ENCODE measurements at regions not wholly inside any gene's neighbourhood (a gene's known extent, or its start where the extent isn't known, plus 50 kb on each side); places are given as distances from the start of the nearest gene placed in this dataset.
"Not testable (repeated sequence)": the region's sequence is repeated elsewhere in the genome, so short reads cannot be mapped to it uniquely, and the experiment has no call there.

DNA sequence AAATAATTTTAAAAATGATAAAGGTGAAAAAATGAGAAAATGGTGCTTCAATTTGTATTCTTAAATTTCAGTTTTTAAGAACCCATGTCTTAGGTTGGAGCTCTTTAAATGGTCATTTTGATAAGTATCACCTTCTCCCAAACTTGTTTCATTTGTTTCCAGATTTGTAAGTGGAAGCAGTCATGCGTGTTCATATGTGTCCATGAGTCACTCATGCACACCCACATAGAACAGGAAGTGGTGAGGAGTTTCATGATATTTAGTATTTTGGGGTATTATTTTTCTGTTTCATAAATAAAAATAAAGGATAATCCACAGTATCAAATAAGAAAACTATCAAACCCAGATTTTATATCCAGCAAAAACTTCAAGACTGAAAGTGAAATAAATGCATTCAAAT lies 570.4 kb upstream of the ST8SIA4 start:
- ATAC-seq (no peak), DNase-seq (no peak), FAIRE-seq (no peak)
- intact Hi-C loops (cut with DNase I): no loop called here
- Histone ChIP-seq H3K4me3 (no peak overlapping the region), H3K9me3 (no peaks in the 10 kb centered on the region), H3K36me3 (no peaks in the 10 kb centered on the region), H3K4me1 (no peaks in the 10 kb centered on the region), H3K27me3 (no peaks in the 10 kb centered on the region), H3K27ac (no peak overlapping the region)
- TF ChIP-seq, protein P1, sequence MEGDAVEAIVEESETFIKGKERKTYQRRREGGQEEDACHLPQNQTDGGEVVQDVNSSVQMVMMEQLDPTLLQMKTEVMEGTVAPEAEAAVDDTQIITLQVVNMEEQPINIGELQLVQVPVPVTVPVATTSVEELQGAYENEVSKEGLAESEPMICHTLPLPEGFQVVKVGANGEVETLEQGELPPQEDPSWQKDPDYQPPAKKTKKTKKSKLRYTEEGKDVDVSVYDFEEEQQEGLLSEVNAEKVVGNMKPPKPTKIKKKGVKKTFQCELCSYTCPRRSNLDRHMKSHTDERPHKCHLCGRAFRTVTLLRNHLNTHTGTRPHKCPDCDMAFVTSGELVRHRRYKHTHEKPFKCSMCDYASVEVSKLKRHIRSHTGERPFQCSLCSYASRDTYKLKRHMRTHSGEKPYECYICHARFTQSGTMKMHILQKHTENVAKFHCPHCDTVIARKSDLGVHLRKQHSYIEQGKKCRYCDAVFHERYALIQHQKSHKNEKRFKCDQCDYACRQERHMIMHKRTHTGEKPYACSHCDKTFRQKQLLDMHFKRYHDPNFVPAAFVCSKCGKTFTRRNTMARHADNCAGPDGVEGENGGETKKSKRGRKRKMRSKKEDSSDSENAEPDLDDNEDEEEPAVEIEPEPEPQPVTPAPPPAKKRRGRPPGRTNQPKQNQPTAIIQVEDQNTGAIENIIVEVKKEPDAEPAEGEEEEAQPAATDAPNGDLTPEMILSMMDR (IDR thresholded peaks at IDR 0.05): no peak
- 75 to 81% methylated on average over 1 of the region's 1 CpG for WGBS, 2 donors

- no peak overlapping the region for H3K4me3 ChIP-seq
- TF ChIP-seq, protein P1 (IDR thresholded peaks at IDR 0.05): no peak
- no peaks in the 10 kb centered on the region for H3K4me1 ChIP-seq
- no peaks in the 10 kb centered on the region for H3K27me3 ChIP-seq
- no peaks in the 10 kb centered on the region for H3K9me3 ChIP-seq
- H3K27ac ChIP-seq: no peak overlapping the region
- no peak for FAIRE-seq
- H3K36me3 ChIP-seq: no peaks in the 10 kb centered on the region
- intact Hi-C loops (cut with DNase I): no loop called here
- ATAC-seq: no peak
- no peak for DNase-seq
Observed at GRCh38 chr5:101461455-101461854, 558.4 kb upstream of the ST8SIA4 start.

- Histone ChIP-seq H3K9me3 (no peaks in the 10 kb centered on the region), H3K36me3 (no peaks in the 10 kb centered on the region), H3K27me3 (no peaks in the 10 kb centered on the region), H3K27ac (no peak overlapping the region), H3K4me1 (no peaks in the 10 kb centered on the region), H3K4me3 (no peak overlapping the region)
- FAIRE-seq (no peak), DNase-seq (no peak), ATAC-seq (no peak)
- WGBS, 2 donors: 54 to 63% methylated on average over 4 of the region's 4 CpGs
- TF ChIP-seq, protein P1 (IDR thresholded peaks at IDR 0.05): no peak
- intact Hi-C loops (cut with DNase I): no loop called here
Observed at GRCh38 chr5:101458587-101458986, 555.5 kb upstream of the ST8SIA4 start.

- intact Hi-C loops (cut with DNase I): no loop called here
- Histone ChIP-seq H3K27ac (no peak overlapping the region), H3K27me3 (no peaks in the 10 kb centered on the region), H3K9me3 (no peaks in the 10 kb centered on the region), H3K36me3 (no peaks in the 10 kb centered on the region), H3K4me3 (no peak overlapping the region), H3K4me1 (no peaks in the 10 kb centered on the region)
- DNase-seq (no peak), ATAC-seq (no peak), FAIRE-seq (no peak)
- TF ChIP-seq, protein P1 (IDR thresholded peaks at IDR 0.05): no peak
- WGBS, 2 donors: 46 to 64% methylated on average over 2 of the region's 2 CpGs
Observed at GRCh38 chr5:101455851-101456250, 552.8 kb upstream of the ST8SIA4 start.

DNA sequence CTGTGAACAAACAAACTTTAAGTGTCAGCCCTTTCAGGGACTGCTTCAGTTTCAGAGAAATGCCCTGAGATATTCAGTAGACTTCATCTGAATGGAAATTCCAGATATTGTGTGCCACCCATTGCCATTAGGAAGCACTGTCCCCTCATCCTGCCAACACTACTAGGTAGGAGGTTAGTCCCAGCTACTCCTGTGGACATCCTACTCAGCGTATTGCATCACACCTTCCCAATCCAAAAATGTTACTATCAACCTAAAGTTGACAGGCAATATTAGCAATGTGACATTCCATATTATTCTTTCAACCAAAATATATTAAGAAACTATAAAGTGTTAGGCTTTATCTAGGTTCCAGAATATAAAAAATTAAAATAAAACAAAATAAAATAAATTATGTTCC lies 552.0 kb upstream of the ST8SIA4 start:
- DNase-seq (no peak), ATAC-seq (no peak), FAIRE-seq (no peak)
- Histone ChIP-seq H3K27ac (no peak overlapping the region), H3K9me3 (no peaks in the 10 kb centered on the region), H3K4me3 (no peak overlapping the region), H3K36me3 (no peaks in the 10 kb centered on the region), H3K27me3 (no peaks in the 10 kb centered on the region), H3K4me1 (no peaks in the 10 kb centered on the region)
- intact Hi-C loops (cut with DNase I): no loop called here
- TF ChIP-seq, protein P1 (IDR thresholded peaks at IDR 0.05): no peak
- WGBS, 2 donors: 77 to 89% methylated on average over 1 of the region's 1 CpG

DNA sequence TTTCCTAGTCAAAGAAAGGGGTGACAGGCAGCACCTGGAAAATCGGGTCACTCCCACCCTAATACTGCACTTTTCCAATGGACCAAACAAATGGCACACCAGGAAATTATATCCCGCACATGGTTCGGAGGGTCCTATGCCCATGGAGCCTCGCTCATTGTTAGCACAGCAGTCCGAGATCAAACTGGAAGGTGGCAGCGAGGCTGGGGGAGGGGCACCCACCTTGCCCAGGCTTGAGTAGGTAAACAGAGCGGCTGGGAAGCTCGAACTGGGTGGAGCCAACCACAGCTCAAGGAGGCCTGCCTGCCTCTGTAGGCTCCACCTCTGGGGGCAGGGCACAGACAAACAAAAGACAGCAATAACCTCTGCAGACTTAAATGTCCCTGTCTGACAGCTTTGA lies 539.2 kb upstream of the ST8SIA4 start:
- H3K36me3 ChIP-seq; H3K27ac ChIP-seq; FAIRE-seq; H3K9me3 ChIP-seq; H3K4me3 ChIP-seq; ATAC-seq; H3K27me3 ChIP-seq; intact Hi-C loops (cut with DNase I); H3K4me1 ChIP-seq: not testable (repeated sequence)
- WGBS, 2 donors: 83 to 87% methylated on average over 8 of the region's 8 CpGs
- peak in 1 of 6 donors; percentile 20 for DNase-seq
